ENCODE measurements at regions not wholly inside any gene's neighbourhood (a gene's known extent, or its start where the extent isn't known, plus 50 kb on each side); places are given as distances from the start of the nearest gene placed in this dataset.
A peak's percentile ranks its signal among the peaks of the same experiment; 100 is the strongest.

DNA sequence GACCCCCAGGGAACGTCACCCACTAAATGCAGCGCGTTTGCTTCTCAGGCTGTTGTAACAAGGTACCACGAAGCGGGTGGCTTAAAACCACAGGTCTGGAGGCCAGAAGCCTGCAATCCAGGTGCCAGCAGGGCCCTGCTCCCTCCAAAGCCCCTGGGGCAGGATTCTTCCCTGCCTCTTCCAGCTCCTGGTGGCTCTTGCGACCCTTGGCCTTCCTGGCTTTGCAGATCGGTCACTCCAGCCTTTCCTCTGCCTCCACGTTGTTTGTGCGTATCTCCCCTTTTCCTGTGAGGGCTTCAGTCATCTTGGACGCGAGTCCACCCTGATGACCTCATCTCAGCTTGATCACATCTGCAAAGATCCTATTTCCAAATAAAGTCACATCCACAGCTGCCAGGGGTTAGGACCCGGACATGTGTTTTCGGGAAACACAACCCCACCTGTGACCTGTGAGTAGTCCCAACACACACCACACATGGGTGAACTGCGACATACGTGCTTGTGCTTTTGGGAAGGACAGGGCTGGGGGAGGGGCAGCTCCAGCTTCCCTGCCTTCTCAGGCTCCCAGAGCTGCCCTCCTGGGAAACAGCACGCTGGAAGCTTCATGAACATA is 114.5 kb upstream of the NCOR2 start (continued):
- TF ChIP-seq ZBTB21 (CRISPR knock-in tag; IDR thresholded peaks at IDR 0.05; ENCODE audit: borderline replicate concordance), result no peak
- TF ChIP-seq, protein P1, sequence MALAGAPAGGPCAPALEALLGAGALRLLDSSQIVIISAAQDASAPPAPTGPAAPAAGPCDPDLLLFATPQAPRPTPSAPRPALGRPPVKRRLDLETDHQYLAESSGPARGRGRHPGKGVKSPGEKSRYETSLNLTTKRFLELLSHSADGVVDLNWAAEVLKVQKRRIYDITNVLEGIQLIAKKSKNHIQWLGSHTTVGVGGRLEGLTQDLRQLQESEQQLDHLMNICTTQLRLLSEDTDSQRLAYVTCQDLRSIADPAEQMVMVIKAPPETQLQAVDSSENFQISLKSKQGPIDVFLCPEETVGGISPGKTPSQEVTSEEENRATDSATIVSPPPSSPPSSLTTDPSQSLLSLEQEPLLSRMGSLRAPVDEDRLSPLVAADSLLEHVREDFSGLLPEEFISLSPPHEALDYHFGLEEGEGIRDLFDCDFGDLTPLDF (CRISPR knock-in tag; IDR thresholded peaks at IDR 0.05), result no peak

DNA sequence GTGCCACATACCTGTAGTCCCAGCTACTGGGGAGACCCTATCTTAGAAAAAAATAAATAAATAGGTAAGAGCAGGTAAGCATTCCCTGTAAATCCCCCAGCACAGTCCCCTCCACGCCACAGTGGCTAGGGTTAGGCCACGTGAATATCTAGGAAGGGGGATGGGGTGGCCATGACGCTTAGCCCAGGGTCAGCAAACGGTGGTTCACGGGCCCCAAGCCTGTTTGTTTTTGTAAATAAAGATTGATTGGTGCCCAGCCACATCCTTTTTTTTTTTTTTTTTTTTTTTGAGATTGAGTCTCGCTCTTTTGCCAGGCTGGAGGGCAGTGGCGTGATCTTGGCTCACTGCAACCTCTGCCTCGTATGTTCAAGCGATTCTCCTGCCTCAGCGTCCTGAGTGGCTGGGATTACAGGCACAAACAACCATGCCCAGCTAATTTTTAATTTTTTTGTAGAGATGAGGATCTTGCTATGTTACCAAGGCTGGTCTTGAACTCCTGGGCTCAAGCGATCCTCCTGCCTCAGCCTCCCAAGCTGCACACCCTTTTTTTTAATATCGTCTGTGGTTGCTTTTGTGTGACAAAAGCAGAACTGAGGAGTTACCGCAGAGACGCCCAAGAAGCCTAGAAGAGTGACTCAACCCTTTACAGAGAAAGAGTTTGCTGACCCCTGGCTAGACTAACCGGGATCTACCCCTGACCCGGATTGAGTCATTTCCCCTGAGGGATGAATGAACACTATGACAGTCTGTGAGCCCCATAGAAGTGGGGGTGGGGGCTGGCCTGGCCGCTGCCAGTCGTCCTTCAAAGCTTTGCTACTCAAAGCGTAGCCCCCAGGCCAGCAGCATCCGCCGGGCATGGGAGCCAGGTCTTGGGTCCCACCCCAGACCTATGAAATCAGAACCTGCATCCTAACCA is 113.7 kb upstream of the NCOR2 start:
- Mint-ChIP-seq H3K36me3 (no peaks in the 10 kb centered on the region), H3K4me3 (no peak overlapping the region), H3K4me1 (peaks cover 34% of the 10 kb centered on the region), H3K9me3 (no peaks in the 10 kb centered on the region), H3K27ac (peak overlapping the region; percentile 65; the same call in 1 of the 2 replicates), H3K27me3 (ENCODE audit: low read depth) (no peaks in the 10 kb centered on the region)
- ChIA-PET CTCF (interaction anchor here (0.7 to 2.3 kb wide), 3 partner anchors 30 to 136 kb away, joined by 3 to 5 read pairs (median 5); no protein-coding TSS in a partner anchor), POLR2A (interaction anchor here (0.7 kb wide), 1 partner anchor 11 kb away, joined by 6 read pairs; no protein-coding TSS in a partner anchor)
- DNase-seq (ENCODE audit: low spot score) (peak; percentile 39), ATAC-seq (peak; percentile 64)
- TF ChIP-seq, protein P2, sequence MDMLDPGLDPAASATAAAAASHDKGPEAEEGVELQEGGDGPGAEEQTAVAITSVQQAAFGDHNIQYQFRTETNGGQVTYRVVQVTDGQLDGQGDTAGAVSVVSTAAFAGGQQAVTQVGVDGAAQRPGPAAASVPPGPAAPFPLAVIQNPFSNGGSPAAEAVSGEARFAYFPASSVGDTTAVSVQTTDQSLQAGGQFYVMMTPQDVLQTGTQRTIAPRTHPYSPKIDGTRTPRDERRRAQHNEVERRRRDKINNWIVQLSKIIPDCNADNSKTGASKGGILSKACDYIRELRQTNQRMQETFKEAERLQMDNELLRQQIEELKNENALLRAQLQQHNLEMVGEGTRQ (CRISPR knock-in tag; IDR thresholded peaks at IDR 0.05), result no peak
- peak; percentile 54; the same call in 1 of the 2 replicates for TF ChIP-seq GABPB1 (CRISPR knock-in tag; IDR thresholded peaks at IDR 0.05)

DNA sequence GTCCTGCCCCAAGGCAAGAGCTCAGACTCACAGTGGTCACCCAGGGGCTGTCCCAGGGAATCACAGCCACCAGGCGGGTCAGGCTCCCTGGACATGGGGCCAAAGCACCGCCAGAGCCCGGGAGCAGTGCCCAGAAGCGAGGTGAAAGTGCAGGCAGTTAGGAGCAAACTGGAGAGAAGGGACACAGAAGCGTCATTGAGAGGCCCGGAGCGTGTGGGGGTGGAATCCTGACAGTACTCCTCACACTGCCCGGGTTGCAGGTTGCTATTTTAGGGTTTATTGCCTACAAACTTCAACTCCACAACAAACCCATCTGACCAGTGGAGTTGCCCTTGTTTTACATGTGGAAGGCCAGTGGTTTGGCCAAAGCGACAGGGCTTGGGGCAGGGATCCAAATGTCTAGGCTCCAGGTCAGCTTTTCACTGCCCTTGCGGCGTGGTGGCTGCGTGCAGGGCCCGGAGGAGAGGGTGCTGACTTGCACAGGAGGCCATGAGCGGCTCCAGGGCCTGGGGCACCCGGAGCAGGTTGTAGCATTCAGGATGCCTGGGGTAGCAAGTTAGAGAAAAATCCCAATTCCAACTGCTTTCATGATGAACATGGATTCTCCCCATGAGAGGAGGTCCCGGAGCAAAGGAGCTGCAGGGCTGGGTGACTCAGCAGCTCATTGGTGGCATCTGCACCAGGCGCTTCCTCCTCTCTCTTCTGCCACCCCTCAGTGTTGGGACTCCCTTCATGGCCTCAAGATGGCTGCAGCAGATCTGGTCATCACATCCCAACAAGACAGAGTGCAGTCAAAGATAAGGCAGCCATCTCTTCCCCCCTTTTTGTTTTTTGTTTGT is 112.3 kb upstream of the NCOR2 start:
- TF ChIP-seq, protein P3, sequence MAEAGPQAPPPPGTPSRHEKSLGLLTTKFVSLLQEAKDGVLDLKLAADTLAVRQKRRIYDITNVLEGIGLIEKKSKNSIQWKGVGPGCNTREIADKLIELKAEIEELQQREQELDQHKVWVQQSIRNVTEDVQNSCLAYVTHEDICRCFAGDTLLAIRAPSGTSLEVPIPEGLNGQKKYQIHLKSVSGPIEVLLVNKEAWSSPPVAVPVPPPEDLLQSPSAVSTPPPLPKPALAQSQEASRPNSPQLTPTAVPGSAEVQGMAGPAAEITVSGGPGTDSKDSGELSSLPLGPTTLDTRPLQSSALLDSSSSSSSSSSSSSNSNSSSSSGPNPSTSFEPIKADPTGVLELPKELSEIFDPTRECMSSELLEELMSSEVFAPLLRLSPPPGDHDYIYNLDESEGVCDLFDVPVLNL (CRISPR knock-in tag; IDR thresholded peaks at IDR 0.05; ENCODE audit: borderline replicate concordance, low read depth), result no peak
- TF ChIP-seq NFATC4 (CRISPR knock-in tag; IDR thresholded peaks at IDR 0.05) (no peak), ZNF138 (CRISPR knock-in tag; conservative IDR thresholded peaks at IDR 0.05) (no peak), SOX15 (CRISPR knock-in tag; IDR thresholded peaks at IDR 0.05) (no peak), MXD4 (CRISPR knock-in tag; IDR thresholded peaks at IDR 0.05; ENCODE audit: borderline replicate concordance) (no peak), GRHL2 (CRISPR knock-in tag; IDR thresholded peaks at IDR 0.05; ENCODE audit: insufficient replicate concordance, severe bottlenecking) (no peak)
- TF ChIP-seq, protein P4, sequence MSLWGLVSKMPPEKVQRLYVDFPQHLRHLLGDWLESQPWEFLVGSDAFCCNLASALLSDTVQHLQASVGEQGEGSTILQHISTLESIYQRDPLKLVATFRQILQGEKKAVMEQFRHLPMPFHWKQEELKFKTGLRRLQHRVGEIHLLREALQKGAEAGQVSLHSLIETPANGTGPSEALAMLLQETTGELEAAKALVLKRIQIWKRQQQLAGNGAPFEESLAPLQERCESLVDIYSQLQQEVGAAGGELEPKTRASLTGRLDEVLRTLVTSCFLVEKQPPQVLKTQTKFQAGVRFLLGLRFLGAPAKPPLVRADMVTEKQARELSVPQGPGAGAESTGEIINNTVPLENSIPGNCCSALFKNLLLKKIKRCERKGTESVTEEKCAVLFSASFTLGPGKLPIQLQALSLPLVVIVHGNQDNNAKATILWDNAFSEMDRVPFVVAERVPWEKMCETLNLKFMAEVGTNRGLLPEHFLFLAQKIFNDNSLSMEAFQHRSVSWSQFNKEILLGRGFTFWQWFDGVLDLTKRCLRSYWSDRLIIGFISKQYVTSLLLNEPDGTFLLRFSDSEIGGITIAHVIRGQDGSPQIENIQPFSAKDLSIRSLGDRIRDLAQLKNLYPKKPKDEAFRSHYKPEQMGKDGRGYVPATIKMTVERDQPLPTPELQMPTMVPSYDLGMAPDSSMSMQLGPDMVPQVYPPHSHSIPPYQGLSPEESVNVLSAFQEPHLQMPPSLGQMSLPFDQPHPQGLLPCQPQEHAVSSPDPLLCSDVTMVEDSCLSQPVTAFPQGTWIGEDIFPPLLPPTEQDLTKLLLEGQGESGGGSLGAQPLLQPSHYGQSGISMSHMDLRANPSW (CRISPR knock-in tag; conservative IDR thresholded peaks at IDR 0.05; ENCODE audit: low read depth), result no peak
- TF ChIP-seq, protein P5, sequence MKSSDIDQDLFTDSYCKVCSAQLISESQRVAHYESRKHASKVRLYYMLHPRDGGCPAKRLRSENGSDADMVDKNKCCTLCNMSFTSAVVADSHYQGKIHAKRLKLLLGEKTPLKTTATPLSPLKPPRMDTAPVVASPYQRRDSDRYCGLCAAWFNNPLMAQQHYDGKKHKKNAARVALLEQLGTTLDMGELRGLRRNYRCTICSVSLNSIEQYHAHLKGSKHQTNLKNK (CRISPR knock-in tag; IDR thresholded peaks at IDR 0.05), result no peak
- TF ChIP-seq, protein P6, sequence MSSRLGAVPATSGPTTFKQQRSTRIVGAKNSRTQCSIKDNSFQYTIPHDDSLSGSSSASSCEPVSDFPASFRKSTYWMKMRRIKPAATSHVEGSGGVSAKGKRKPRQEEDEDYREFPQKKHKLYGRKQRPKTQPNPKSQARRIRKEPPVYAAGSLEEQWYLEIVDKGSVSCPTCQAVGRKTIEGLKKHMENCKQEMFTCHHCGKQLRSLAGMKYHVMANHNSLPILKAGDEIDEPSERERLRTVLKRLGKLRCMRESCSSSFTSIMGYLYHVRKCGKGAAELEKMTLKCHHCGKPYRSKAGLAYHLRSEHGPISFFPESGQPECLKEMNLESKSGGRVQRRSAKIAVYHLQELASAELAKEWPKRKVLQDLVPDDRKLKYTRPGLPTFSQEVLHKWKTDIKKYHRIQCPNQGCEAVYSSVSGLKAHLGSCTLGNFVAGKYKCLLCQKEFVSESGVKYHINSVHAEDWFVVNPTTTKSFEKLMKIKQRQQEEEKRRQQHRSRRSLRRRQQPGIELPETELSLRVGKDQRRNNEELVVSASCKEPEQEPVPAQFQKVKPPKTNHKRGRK (CRISPR knock-in tag; IDR thresholded peaks at IDR 0.05; ENCODE audit: borderline replicate concordance), result no peak
- TF ChIP-seq, protein P1 (CRISPR knock-in tag; IDR thresholded peaks at IDR 0.05), result no peak
- Mint-ChIP-seq H3K27me3 (ENCODE audit: low read depth) (no peaks in the 10 kb centered on the region), H3K27ac (no peak overlapping the region), H3K9me3 (no peaks in the 10 kb centered on the region), H3K4me1 (peaks cover 25% of the 10 kb centered on the region), H3K4me3 (no peak overlapping the region), H3K36me3 (no peaks in the 10 kb centered on the region)
- CTCF ChIA-PET, result no interaction called here
- POLR2A ChIA-PET, result no interaction called here
- ATAC-seq, result no peak
- DNase-seq (ENCODE audit: low spot score), result no peak

Measured in WTC11 (cell line).